ENCODE measurements at regions not wholly inside any gene's neighbourhood (a gene's known extent, or its start where the extent isn't known, plus 50 kb on each side); places are given as distances from the start of the nearest gene placed in this dataset.

- ChIA-PET CTCF (no interaction called here), POLR2A (no interaction called here)
- H3K27ac ChIP-seq (ENCODE audit: low read depth, low read length) = no peak overlapping the region
- no peaks in the 10 kb centered on the region for H3K27me3 ChIP-seq (ENCODE audit: control insufficient read depth in 2 of 2, insufficient read depth in 2 of 2, low read length in 2 of 2)
- no peaks in the 10 kb centered on the region for H3K4me1 ChIP-seq (ENCODE audit: control insufficient read depth in 2 of 2, insufficient read depth in 2 of 2, low read length in 2 of 2)
- H3K27ac Mint-ChIP-seq = no peak overlapping the region
- no peak overlapping the region for H3K4me3 Mint-ChIP-seq
- intact Hi-C loops (cut with micrococcal nuclease) = no loop called here
- ATAC-seq = no peak
- H3K4me1 Mint-ChIP-seq = no peaks in the 10 kb centered on the region
- peaks cover 0 to 30% (median 3%) of the 10 kb centered on the region in 5 donors for H3K27me3 Mint-ChIP-seq
- H3K9me3 Mint-ChIP-seq = peaks cover 0 to 2% (median 0%) of the 10 kb centered on the region in 11 donors
- H3K36me3 ChIP-seq (ENCODE audit: control insufficient read depth in 2 of 3, insufficient read depth in 3 of 3, low read length in 3 of 3) = no peaks in the 10 kb centered on the region
- no peak overlapping the region for H3K4me3 ChIP-seq (ENCODE audit: low read length)
- H3K36me3 Mint-ChIP-seq = no peaks in the 10 kb centered on the region
- no peaks in the 10 kb centered on the region for H3K9me3 ChIP-seq (ENCODE audit: control insufficient read depth in 2 of 3, low read length in 3 of 3)
- no peak for DNase-seq
Measured at GRCh38 chr18:78803104-78803503, 176.5 kb upstream of the SALL3 start.

GRCh38 chr18:78804206-78805030 lies 175.2 kb upstream of the SALL3 start:
- H3K27me3 Mint-ChIP-seq = peaks cover 0 to 30% (median 3%) of the 10 kb centered on the region in 5 donors
- H3K27ac Mint-ChIP-seq = no peak overlapping the region
- DNase-seq = no peak
- Histone ChIP-seq H3K4me3 (ENCODE audit: low read length) (no peak overlapping the region), H3K27me3 (ENCODE audit: control insufficient read depth in 2 of 2, insufficient read depth in 2 of 2, low read length in 2 of 2) (no peaks in the 10 kb centered on the region), H3K4me1 (ENCODE audit: control insufficient read depth in 2 of 2, insufficient read depth in 2 of 2, low read length in 2 of 2) (no peaks in the 10 kb centered on the region), H3K27ac (ENCODE audit: low read depth, low read length) (no peak overlapping the region), H3K9me3 (ENCODE audit: control insufficient read depth in 2 of 3, low read length in 3 of 3) (no peaks in the 10 kb centered on the region), H3K36me3 (ENCODE audit: control insufficient read depth in 2 of 3, insufficient read depth in 3 of 3, low read length in 3 of 3) (no peaks in the 10 kb centered on the region)
- no peaks in the 10 kb centered on the region for H3K4me1 Mint-ChIP-seq
- no peaks in the 10 kb centered on the region for H3K36me3 Mint-ChIP-seq
- no peak overlapping the region for H3K4me3 Mint-ChIP-seq
- intact Hi-C loops (cut with micrococcal nuclease) = no loop called here
- peaks cover 0 to 2% (median 0%) of the 10 kb centered on the region in 11 donors for H3K9me3 Mint-ChIP-seq
- ChIA-PET CTCF (no interaction called here), POLR2A (no interaction called here)
- ATAC-seq = no peak

GRCh38 chr18:78805840-78806239 lies 173.8 kb upstream of the SALL3 start:
- H3K27me3 Mint-ChIP-seq = peaks cover 0 to 30% (median 3%) of the 10 kb centered on the region in 5 donors
- H3K36me3 Mint-ChIP-seq = no peaks in the 10 kb centered on the region
- Histone ChIP-seq H3K27ac (ENCODE audit: low read depth, low read length) (no peak overlapping the region), H3K9me3 (ENCODE audit: control insufficient read depth in 2 of 3, low read length in 3 of 3) (peaks cover 0 to 5% (median 0%) of the 10 kb centered on the region in 3 experiments), H3K27me3 (ENCODE audit: control insufficient read depth in 2 of 2, insufficient read depth in 2 of 2, low read length in 2 of 2) (no peaks in the 10 kb centered on the region), H3K36me3 (ENCODE audit: control insufficient read depth in 2 of 3, insufficient read depth in 3 of 3, low read length in 3 of 3) (no peaks in the 10 kb centered on the region), H3K4me1 (ENCODE audit: control insufficient read depth in 2 of 2, insufficient read depth in 2 of 2, low read length in 2 of 2) (no peaks in the 10 kb centered on the region), H3K4me3 (ENCODE audit: low read length) (no peak overlapping the region)
- no peak for DNase-seq
- no peak overlapping the region for H3K27ac Mint-ChIP-seq
- POLR2A ChIA-PET = no interaction called here
- ATAC-seq = no peak
- CTCF ChIA-PET = no interaction called here
- intact Hi-C loops (cut with micrococcal nuclease) = no loop called here
- H3K4me1 Mint-ChIP-seq = no peaks in the 10 kb centered on the region
- no peak overlapping the region for H3K4me3 Mint-ChIP-seq
- peaks cover 0 to 7% (median 2%) of the 10 kb centered on the region in 11 donors for H3K9me3 Mint-ChIP-seq

GRCh38 chr18:78807668-78808067 lies 171.9 kb upstream of the SALL3 start:
- ChIA-PET CTCF (no interaction called here), POLR2A (no interaction called here)
- Histone ChIP-seq H3K4me1 (ENCODE audit: control insufficient read depth in 2 of 2, insufficient read depth in 2 of 2, low read length in 2 of 2) (no peaks in the 10 kb centered on the region), H3K27ac (ENCODE audit: low read depth, low read length) (no peak overlapping the region), H3K9me3 (ENCODE audit: control insufficient read depth in 2 of 3, low read length in 3 of 3) (peaks cover 0 to 5% (median 0%) of the 10 kb centered on the region in 3 experiments), H3K27me3 (ENCODE audit: control insufficient read depth in 2 of 2, insufficient read depth in 2 of 2, low read length in 2 of 2) (no peaks in the 10 kb centered on the region), H3K36me3 (ENCODE audit: control insufficient read depth in 2 of 3, insufficient read depth in 3 of 3, low read length in 3 of 3) (no peaks in the 10 kb centered on the region), H3K4me3 (ENCODE audit: low read length) (no peak overlapping the region)
- Mint-ChIP-seq H3K27me3 (peaks cover 0 to 35% (median 6%) of the 10 kb centered on the region in 5 donors), H3K4me3 (no peak overlapping the region), H3K36me3 (no peaks in the 10 kb centered on the region), H3K9me3 (peaks cover 0 to 7% (median 2%) of the 10 kb centered on the region in 11 donors), H3K27ac (no peak overlapping the region), H3K4me1 (no peaks in the 10 kb centered on the region)
- intact Hi-C loops (cut with micrococcal nuclease) = no loop called here
- DNase-seq = no peak
- no peak for ATAC-seq

DNA sequence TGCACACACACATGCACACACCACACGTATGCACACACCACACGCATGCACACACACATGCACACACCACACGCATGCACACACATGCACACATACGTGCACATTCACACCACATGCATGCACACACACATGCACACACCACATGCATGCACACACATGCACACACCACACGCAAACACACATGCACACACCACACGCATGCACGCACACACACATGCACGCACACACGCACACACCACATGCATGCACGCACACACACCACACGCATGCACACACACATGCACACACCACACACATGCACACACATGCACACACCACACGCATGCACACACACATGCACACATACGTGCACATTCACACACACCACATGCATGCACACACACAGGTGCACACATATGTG lies 169.8 kb upstream of the SALL3 start:
- H3K27ac Mint-ChIP-seq = peak overlapping the region in 1 of 9 donors; percentile 65
- ATAC-seq (no peak), DNase-seq (no peak)
- Histone ChIP-seq H3K4me3 (ENCODE audit: low read length) (no peak overlapping the region), H3K27ac (ENCODE audit: low read depth, low read length) (no peak overlapping the region), H3K27me3 (ENCODE audit: control insufficient read depth in 2 of 2, insufficient read depth in 2 of 2, low read length in 2 of 2) (no peaks in the 10 kb centered on the region), H3K4me1 (ENCODE audit: control insufficient read depth in 2 of 2, insufficient read depth in 2 of 2, low read length in 2 of 2) (no peaks in the 10 kb centered on the region), H3K9me3 (ENCODE audit: control insufficient read depth in 2 of 3, low read length in 3 of 3) (peaks cover 0 to 5% (median 0%) of the 10 kb centered on the region in 3 experiments), H3K36me3 (ENCODE audit: control insufficient read depth in 2 of 3, insufficient read depth in 3 of 3, low read length in 3 of 3) (no peaks in the 10 kb centered on the region)
- no peaks in the 10 kb centered on the region for H3K36me3 Mint-ChIP-seq
- peaks cover 4 to 41% (median 10%) of the 10 kb centered on the region in 5 donors for H3K27me3 Mint-ChIP-seq
- peaks cover 0 to 7% (median 2%) of the 10 kb centered on the region in 11 donors for H3K9me3 Mint-ChIP-seq
- POLR2A ChIA-PET = no interaction called here
- CTCF ChIA-PET = no interaction called here
- intact Hi-C loops (cut with micrococcal nuclease) = no loop called here
- H3K4me3 Mint-ChIP-seq = no peak overlapping the region
- H3K4me1 Mint-ChIP-seq = no peaks in the 10 kb centered on the region

- Mint-ChIP-seq H3K27me3 (peaks cover 9 to 42% (median 17%) of the 10 kb centered on the region in 5 donors), H3K9me3 (peaks cover 0 to 7% (median 2%) of the 10 kb centered on the region in 11 donors), H3K27ac (no peak overlapping the region), H3K4me1 (no peaks in the 10 kb centered on the region), H3K4me3 (no peak overlapping the region), H3K36me3 (no peaks in the 10 kb centered on the region)
- ChIA-PET POLR2A (no interaction called here), CTCF (no interaction called here)
- H3K4me3 ChIP-seq (ENCODE audit: low read length) = no peak overlapping the region
- DNase-seq = no peak
- intact Hi-C loops (cut with micrococcal nuclease) = no loop called here
- no peak overlapping the region for H3K27ac ChIP-seq (ENCODE audit: low read depth, low read length)
- peaks cover 0 to 5% (median 0%) of the 10 kb centered on the region in 3 experiments for H3K9me3 ChIP-seq (ENCODE audit: control insufficient read depth in 2 of 3, low read length in 3 of 3)
- ATAC-seq = no peak
- no peaks in the 10 kb centered on the region for H3K36me3 ChIP-seq (ENCODE audit: control insufficient read depth in 2 of 3, insufficient read depth in 3 of 3, low read length in 3 of 3)
- no peaks in the 10 kb centered on the region for H3K27me3 ChIP-seq (ENCODE audit: control insufficient read depth in 2 of 2, insufficient read depth in 2 of 2, low read length in 2 of 2)
- H3K4me1 ChIP-seq (ENCODE audit: control insufficient read depth in 2 of 2, insufficient read depth in 2 of 2, low read length in 2 of 2) = no peaks in the 10 kb centered on the region
Measured at GRCh38 chr18:78810706-78811105, 168.9 kb upstream of the SALL3 start.

DNA sequence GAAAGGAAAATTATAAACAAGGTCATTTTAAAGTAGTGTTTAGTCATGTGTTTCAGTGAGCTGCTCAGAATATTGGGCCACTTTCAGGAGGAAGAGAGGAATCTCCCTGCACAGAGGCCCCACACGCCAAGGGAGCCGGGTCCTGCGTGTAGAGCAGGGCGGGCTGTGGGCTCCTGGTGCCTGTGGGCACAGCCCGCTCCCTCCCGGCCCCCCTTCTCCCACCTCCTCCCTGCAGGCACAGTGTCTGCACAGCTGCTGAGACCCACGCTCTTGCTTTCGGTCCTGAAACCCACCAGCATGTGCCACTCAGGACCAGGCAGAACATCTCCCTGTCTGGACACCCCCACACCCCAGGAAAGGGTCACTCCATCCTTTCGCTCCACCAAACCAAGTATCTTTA lies 167.6 kb upstream of the SALL3 start:
- POLR2A ChIA-PET = no interaction called here
- no peak overlapping the region for H3K4me3 ChIP-seq (ENCODE audit: low read length)
- Mint-ChIP-seq H3K4me1 (no peaks in the 10 kb centered on the region), H3K9me3 (peaks cover 0 to 7% (median 2%) of the 10 kb centered on the region in 11 donors), H3K27ac (no peak overlapping the region), H3K4me3 (no peak overlapping the region), H3K36me3 (no peaks in the 10 kb centered on the region), H3K27me3 (peaks cover 9 to 48% (median 17%) of the 10 kb centered on the region in 5 donors)
- CTCF ChIA-PET = no interaction called here
- ATAC-seq (no peak), DNase-seq (no peak)
- H3K9me3 ChIP-seq (ENCODE audit: control insufficient read depth in 2 of 3, low read length in 3 of 3) = peaks cover 0 to 5% (median 0%) of the 10 kb centered on the region in 3 experiments
- no peak overlapping the region for H3K27ac ChIP-seq (ENCODE audit: low read depth, low read length)
- H3K27me3 ChIP-seq (ENCODE audit: control insufficient read depth in 2 of 2, insufficient read depth in 2 of 2, low read length in 2 of 2) = no peaks in the 10 kb centered on the region
- intact Hi-C loops (cut with micrococcal nuclease) = no loop called here
- H3K36me3 ChIP-seq (ENCODE audit: control insufficient read depth in 2 of 3, insufficient read depth in 3 of 3, low read length in 3 of 3) = no peaks in the 10 kb centered on the region
- no peaks in the 10 kb centered on the region for H3K4me1 ChIP-seq (ENCODE audit: control insufficient read depth in 2 of 2, insufficient read depth in 2 of 2, low read length in 2 of 2)
